Ureter (tissue), 1 donor: ENCODE measurements at regions not wholly inside any gene's neighbourhood (a gene's known extent, or its start where the extent isn't known, plus 50 kb on each side); places are given as distances from the start of the nearest gene placed in this dataset.

Source experiments
- DNase-seq: peaks from one replicate; pipeline ENCODE4 v3.0.0-alpha.2; 2020; ENCODE audit warnings: low spot score
- donor health status: DM: yes; HTN: yes; CAD: no.

GRCh38 chr13:103218253-103218652 is 152.0 kb upstream of the SLC10A2 start:
- no peak for DNase-seq

- no peak for DNase-seq
Measured at GRCh38 chr13:103213152-103213551, 146.9 kb upstream of the SLC10A2 start.

GRCh38 chr13:103210348-103210747 is 144.1 kb upstream of the SLC10A2 start:
- DNase-seq, result no peak

GRCh38 chr13:103203735-103204330 is 137.6 kb upstream of the SLC10A2 start:
- DNase-seq, result no peak

DNA sequence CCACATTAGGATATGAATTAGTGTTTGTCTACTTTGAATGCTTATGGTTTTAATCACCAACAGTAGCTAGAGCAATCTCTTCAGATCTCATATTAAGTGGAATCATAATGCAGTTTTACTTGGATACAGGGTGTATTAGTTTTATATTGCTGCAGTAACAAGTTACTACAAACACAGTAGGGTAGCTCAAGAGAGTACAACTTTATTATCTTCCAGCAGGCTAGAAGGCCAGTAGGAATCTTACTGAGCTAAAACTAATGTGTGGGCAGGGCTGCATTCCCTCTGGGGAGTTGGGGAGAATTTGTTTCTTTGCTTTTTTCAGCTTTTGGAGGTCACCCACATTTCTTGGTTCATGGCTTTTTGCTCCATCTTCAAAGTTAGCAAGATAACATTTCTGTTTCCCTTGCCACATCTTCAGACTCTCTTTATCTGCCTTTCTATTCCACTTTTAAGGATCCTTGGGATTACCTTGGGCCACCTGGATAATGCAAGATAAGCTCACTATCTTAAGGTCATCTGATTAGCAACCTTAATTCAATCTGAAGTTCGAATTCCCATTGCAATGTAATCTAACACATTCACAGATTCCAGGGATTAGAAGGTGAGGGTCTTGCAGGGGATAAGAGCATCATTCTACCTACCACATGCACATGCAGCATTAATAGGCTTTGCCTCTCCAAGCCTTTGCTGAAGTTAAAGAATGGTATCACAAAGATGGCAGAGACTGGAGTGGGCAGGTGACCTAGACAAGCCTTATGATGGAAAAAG is 134.1 kb upstream of the SLC10A2 start:
- no peak for DNase-seq

DNA sequence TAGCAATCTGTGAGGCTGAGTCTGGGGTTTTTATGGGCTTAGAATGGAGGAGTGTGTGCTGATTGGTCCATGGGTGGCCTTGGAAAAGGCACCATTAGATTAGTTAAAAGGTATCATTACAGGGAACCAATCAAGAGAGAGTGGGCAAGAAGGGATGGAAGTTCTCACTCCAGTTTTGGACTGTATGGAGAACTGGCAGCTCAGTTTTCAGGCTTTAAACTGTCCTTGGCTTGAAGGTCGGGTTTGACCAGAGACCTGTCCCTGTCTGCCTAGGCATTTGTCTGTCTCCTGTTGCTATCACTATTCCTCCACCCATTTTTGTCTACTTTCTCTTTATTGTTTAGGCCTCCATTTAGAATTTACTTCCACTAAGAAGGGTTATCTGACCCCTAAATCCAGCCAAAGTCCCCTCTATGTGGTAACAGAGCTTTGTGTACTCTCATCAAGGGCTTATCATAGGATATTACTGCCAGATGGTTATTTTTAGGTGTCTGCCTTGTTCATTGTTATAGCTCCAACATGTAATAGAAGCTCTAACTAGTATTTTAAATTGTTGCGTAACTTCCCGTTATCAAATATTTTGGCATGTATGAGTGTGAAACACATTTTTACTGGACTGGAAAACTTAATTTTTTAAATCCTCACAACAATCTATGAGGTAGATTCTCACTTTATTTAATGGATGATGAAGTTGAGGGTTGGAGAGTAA is 133.3 kb upstream of the SLC10A2 start:
- DNase-seq, result no peak

- no peak for DNase-seq
Measured at GRCh38 chr13:103196356-103196755, 130.1 kb upstream of the SLC10A2 start.

DNA sequence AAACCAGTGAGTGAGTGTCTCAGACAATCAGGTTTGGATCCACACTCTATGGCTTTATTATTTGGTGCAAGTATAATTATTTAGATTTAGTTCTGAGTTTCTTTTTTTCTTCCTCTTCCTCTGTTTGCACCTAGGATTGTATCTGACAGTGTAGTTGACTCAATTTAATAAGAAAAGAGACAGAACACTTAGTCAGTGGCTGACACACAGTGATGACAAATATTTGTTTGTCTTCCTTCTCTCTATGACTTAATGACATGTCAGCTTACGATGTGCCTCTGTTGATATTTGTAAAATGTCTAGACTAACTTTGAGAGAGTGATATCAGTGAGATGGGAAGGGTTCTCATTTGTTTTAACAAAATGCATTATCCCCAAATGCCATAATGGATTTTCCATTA is 129.5 kb upstream of the SLC10A2 start:
- DNase-seq, result no peak

DNA sequence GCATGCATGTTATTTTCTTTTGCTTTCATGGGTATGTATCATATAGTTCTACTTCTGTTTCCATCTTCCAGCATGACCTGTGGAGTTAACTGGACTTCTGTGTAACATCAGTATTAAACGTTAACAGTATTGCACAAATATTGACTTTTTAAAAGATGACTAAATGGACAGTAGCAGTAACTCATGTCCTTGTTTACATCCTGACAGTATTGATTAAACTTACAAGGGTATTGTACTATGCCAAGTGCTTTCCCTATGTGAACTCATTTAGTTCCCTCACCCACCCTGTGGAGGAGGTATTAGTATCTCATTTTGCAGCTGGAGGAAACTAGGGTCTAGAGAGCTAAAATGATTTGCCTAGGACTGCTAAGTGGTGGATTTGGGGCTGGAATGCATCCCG is 128.7 kb upstream of the SLC10A2 start:
- DNase-seq, result no peak

- no peak for DNase-seq
Measured at GRCh38 chr13:103192511-103193135, 126.4 kb upstream of the SLC10A2 start.

- DNase-seq, result no peak
Measured at GRCh38 chr13:103190841-103191240, 124.6 kb upstream of the SLC10A2 start.

GRCh38 chr13:103188713-103189326 is 122.6 kb upstream of the SLC10A2 start:
- DNase-seq, result no peak

GRCh38 chr13:103187721-103188156 is 121.5 kb upstream of the SLC10A2 start:
- DNase-seq, result no peak

DNA sequence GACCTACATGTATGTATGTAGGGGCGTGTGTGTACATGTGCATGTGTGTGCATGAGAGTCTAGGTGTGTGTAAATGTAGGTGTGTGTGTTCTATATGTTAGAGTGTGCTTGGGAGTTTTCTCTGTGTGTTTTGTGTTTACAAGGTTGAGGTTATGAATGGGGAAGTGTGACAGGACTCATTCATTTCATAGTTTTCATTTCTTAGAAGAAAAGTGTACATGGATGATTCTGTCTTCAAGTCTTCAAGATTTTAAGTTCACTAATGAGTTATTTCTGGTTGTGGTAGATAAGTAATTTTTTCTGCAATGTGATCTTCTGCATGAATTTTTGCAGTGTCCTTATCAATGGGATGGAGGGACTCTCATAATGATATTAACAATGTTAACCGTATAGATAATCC is 118.2 kb upstream of the SLC10A2 start:
- DNase-seq, result no peak

DNA sequence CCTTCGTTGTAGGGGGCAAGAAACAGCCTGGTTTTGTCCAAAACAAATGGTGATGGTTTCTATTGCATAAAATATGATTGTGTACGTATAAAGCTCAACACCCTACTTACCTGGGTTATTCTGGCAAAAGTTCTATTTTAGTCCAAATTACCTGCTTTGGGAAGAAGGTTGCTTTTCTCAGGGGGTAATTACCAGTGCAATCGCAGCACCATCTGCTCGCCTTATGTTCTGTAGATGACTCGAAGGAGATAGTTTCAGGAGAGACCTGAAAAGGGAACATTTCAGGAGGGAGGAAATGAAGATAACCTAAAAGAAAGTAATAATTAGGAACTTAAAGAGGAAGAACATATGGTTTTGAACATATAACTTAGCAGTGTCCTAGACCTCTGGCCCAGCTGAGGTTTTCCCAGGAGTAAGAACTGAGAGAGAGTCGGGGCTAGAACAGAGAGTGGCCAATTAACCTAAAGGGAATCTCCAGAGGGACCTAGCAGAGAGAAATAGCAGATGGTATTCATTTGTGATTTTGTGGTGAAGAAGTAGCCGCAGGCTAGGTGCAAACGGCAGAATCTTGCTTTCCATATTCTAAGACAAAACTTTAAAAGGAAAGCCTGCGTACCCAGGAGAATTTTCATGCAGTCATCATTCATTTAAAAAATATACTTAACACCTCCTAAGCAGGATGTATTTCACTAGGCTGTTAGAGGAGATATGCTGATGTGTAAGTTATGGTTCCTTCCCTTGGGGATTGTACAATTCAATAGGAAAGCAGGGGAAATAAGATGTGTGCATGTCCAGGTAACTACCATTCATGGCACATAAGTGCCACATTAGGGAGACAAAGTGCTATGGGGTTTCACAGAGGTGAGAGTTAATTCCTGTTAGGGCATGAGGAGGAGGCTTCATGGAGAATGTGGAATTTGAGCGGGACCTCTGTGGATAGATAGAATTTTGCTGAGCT is 113.0 kb upstream of the SLC10A2 start:
- no peak for DNase-seq

GRCh38 chr13:103174966-103175365 is 108.7 kb upstream of the SLC10A2 start:
- no peak for DNase-seq

- DNase-seq, result no peak
Measured at GRCh38 chr13:103168901-103169508, 102.8 kb upstream of the SLC10A2 start.

DNA sequence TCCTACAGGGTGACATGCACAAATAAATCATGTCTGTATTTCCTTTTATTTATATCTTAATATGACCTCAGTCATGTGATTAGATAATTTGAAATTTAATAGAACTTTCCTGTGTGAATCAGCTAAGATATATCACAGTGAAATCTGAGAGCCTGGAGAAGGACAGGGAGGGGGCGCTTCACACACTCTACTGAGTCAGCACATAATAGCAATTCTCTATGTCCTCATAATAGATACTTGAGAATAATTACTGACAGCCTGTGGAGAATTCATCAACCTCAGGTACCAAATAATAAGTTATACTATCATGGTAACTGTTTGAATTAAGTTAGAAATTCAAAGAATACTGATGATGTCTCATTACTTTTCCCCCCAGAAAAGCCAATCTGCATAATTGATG is 98.0 kb upstream of the SLC10A2 start:
- DNase-seq, result no peak

DNA sequence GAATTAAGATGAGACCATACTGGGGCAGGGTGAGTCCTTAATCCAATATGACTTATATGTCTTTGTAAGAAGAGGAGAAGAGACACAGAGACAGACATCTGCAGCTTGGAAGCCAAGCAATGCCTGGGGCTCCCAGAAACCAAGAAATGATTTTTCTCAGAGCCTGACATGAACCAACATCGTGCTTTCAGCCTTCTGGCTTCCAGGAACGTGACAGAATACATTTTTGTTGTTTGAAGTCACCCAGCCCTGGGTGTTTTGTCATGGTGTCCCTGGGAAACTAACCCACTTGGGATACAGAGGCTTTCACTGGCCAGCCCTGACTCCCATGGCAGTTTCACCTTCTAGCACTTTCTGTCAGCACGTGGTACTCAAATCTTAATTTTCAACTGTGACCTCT is 95.3 kb upstream of the SLC10A2 start:
- DNase-seq, result no peak

GRCh38 chr13:103157434-103158145 is 91.4 kb upstream of the SLC10A2 start:
- no peak for DNase-seq
